H1 (cell line): ENCODE measurements at regions not wholly inside any gene's neighbourhood (a gene's known extent, or its start where the extent isn't known, plus 50 kb on each side); places are given as distances from the start of the nearest gene placed in this dataset.

Experiments used
- CTCF ChIA-PET: fragments of 300-600 bp; sonication (Branson Sonifier 250); formaldehyde crosslinking; loops from one replicate; lab custom pipeline; 2021; ENCODE audit not compliant: partially characterized antibody; lab: Charles Lee
- POLR2A ChIA-PET: fragments of 300-600 bp; sonication (Branson Sonifier 250); formaldehyde crosslinking; loops from one replicate; lab custom pipeline; 2021; ENCODE audit warnings: inconsistent platforms; ENCODE audit not compliant: partially characterized antibody; lab: Charles Lee
- DNase-seq, 2 experiments: peaks; one replicate each; pipeline versions ENCODE4 v3.0.0 to v3.0.0-alpha.2; 2010 to 2022; ENCODE audit warnings: low spot score in 2 of 2, low read depth in 1 of 2, mixed read lengths in 1 of 2
- FAIRE-seq: peaks from 2 replicates; lab custom pipeline; 2011; peaks lifted over from hg19 to GRCh38; lab: Jason Lieb, UNC
- H2AFZ ChIP-seq: 2 replicates; pipeline ENCODE4 v1.8.1; 2012; ENCODE audit warnings: low read length, inconsistent platforms
- H2AK5ac ChIP-seq: 2 replicates; pipeline ENCODE4 v1.6.1; 2013; ENCODE audit warnings: low read depth, low read length
- H2BK120ac ChIP-seq: replicated peaks from 2 replicates; pipeline ENCODE3; 2013; ENCODE audit warnings: low read depth, low read length, inconsistent platforms
- H2BK12ac ChIP-seq: 2 replicates; pipeline ENCODE4 v1.6.1; 2013; ENCODE audit warnings: low read depth, low read length
- H2BK15ac ChIP-seq: 2 replicates; pipeline ENCODE4 v1.6.1; 2013; ENCODE audit warnings: low read length
- H2BK20ac ChIP-seq: 2 replicates; pipeline ENCODE4 v1.6.1; 2013; ENCODE audit warnings: low read length
- H2BK5ac ChIP-seq: 2 replicates; pipeline ENCODE4 v1.6.1; 2013; ENCODE audit warnings: low read depth, low read length
- H3K14ac ChIP-seq: 2 replicates; pipeline ENCODE4 v1.6.1; 2013; ENCODE audit warnings: inconsistent platforms; ENCODE audit not compliant: insufficient read length
- H3K18ac ChIP-seq: 2 replicates; pipeline ENCODE4 v1.6.1; 2013; ENCODE audit warnings: low read length; ENCODE audit errors: extremely low read depth
- H3K23ac ChIP-seq: 2 replicates; pipeline ENCODE4 v1.6.1; 2013; ENCODE audit warnings: inconsistent platforms; ENCODE audit not compliant: insufficient read length
- H3K23me2 ChIP-seq: 2 replicates; pipeline ENCODE4 v1.6.1; 2013; ENCODE audit warnings: low read depth, low read length
- H3K27ac ChIP-seq: 2 replicates; pipeline ENCODE4 v1.6.1; 2011; ENCODE audit warnings: low read depth, low read length, inconsistent platforms
- H3K27me3 ChIP-seq, 4 experiments: replicated peaks in 1 of 4; 1 replicate in 1 of 4; 2 replicates in 3 of 4; pipeline versions ENCODE4 v1.6.1 to v1.8.1; 2011 to 2013; ENCODE audit warnings: low read length in 3 of 4, mild to moderate bottlenecking in 3 of 4, inconsistent platforms in 2 of 4, mixed read lengths in 2 of 4, moderate library complexity in 1 of 4; ENCODE audit not compliant: control insufficient read depth in 3 of 4, insufficient read depth in 3 of 4; ENCODE audit errors: extremely low read depth in 1 of 4
- H3K36me3 ChIP-seq, 4 experiments: 2 replicates each; pipeline versions ENCODE4 v1.6.1 to v1.8.1; 2011 to 2013; ENCODE audit warnings: mild to moderate bottlenecking in 4 of 4, low read length in 3 of 4, moderate library complexity in 2 of 4, control low read depth in 1 of 4, inconsistent platforms in 1 of 4; ENCODE audit not compliant: insufficient read depth in 4 of 4, control insufficient read depth in 2 of 4
- H3K4ac ChIP-seq: replicated peaks from 2 replicates; pipeline ENCODE3; 2013; ENCODE audit warnings: low read length, low read depth, mixed read lengths, inconsistent platforms; ENCODE audit not compliant: insufficient read length
- H3K4me1 ChIP-seq, 4 experiments: replicated peaks in 1 of 4; 1 replicate in 1 of 4; 2 replicates in 3 of 4; pipeline versions ENCODE4 v1.6.1 to v1.8.1; 2011 to 2013; ENCODE audit warnings: low read length in 3 of 4, inconsistent platforms in 2 of 4, mixed read lengths in 1 of 4; ENCODE audit not compliant: insufficient read depth in 4 of 4, control insufficient read depth in 3 of 4
- H3K4me2 ChIP-seq, 2 experiments: 2 replicates each; pipeline versions ENCODE4 v1.6.1 to v1.8.1; 2011 to 2013; ENCODE audit warnings: low read depth in 2 of 2, low read length in 2 of 2, control low read depth in 1 of 2, inconsistent platforms in 1 of 2, mild to moderate bottlenecking in 1 of 2; ENCODE audit not compliant: insufficient read depth in 1 of 2
- H3K4me3 ChIP-seq, 4 experiments: fragments of 200-600, 300-600 bp in 1 of 4; sonication (generic), shearing (Covaris generic), sonication (Bioruptor Twin) in 1 of 4; 2 replicates each; pipeline versions ENCODE4 v1.5.1 to v1.8.1; 2011 to 2016; ENCODE audit warnings: low read length in 4 of 4, low read depth in 3 of 4, control low read depth in 2 of 4, inconsistent platforms in 2 of 4, mild to moderate bottlenecking in 2 of 4, mixed read lengths in 1 of 4, moderate library complexity in 1 of 4; ENCODE audit not compliant: insufficient read depth in 2 of 4; ENCODE audit errors: extremely low read depth in 1 of 4
- H3K56ac ChIP-seq: replicated peaks from 2 replicates; pipeline ENCODE3; 2013; ENCODE audit warnings: low read depth, mild to moderate bottlenecking, mixed read lengths, low read length, inconsistent platforms; ENCODE audit not compliant: insufficient read length
- H3K79me1 ChIP-seq: 2 replicates; pipeline ENCODE4 v1.6.1; 2013; ENCODE audit warnings: low read depth, low read length, control low read depth
- H3K79me2 ChIP-seq, 2 experiments: 2 replicates each; pipeline versions ENCODE4 v1.6.1 to v1.8.1; 2012 to 2013; ENCODE audit warnings: low read length in 2 of 2, mild to moderate bottlenecking in 2 of 2, inconsistent platforms in 1 of 2; ENCODE audit not compliant: insufficient read depth in 2 of 2, control insufficient read depth in 1 of 2
- H3K9ac ChIP-seq, 4 experiments: replicated peaks in 1 of 4; 1 replicate in 1 of 4; 2 replicates in 3 of 4; pipeline versions ENCODE4 v1.6.1 to v1.8.1; 2011 to 2013; ENCODE audit warnings: low read depth in 3 of 4, low read length in 3 of 4, control low read depth in 2 of 4, mild to moderate bottlenecking in 2 of 4, moderate library complexity in 2 of 4, inconsistent platforms in 1 of 4; ENCODE audit errors: extremely low read depth in 1 of 4
- H3K9me3 ChIP-seq, 2 experiments: 2 replicates each; pipeline versions ENCODE4 v1.6.1 to v1.8.1; 2012 to 2013; ENCODE audit warnings: mild to moderate bottlenecking in 2 of 2, moderate library complexity in 2 of 2, control low read depth in 1 of 2, inconsistent platforms in 1 of 2, low read depth in 1 of 2, low read length in 1 of 2, mixed read lengths in 1 of 2; ENCODE audit not compliant: insufficient read depth in 2 of 2
- H4K20me1 ChIP-seq, 2 experiments: replicated peaks in 1 of 2; 2 replicates each; pipeline versions ENCODE3 to v1.8.1; 2011 to 2013; ENCODE audit warnings: inconsistent platforms in 2 of 2, low read length in 2 of 2, mild to moderate bottlenecking in 1 of 2; ENCODE audit not compliant: insufficient read depth in 2 of 2, control insufficient read depth in 1 of 2
- H4K5ac ChIP-seq: 2 replicates; pipeline ENCODE4 v1.6.1; 2013; ENCODE audit warnings: low read length, low read depth, mixed read lengths, inconsistent platforms; ENCODE audit not compliant: insufficient read length
- H4K8ac ChIP-seq: 2 replicates; pipeline ENCODE4 v1.8.0; 2013; ENCODE audit warnings: mild to moderate bottlenecking, moderate library complexity, low read length, inconsistent platforms; ENCODE audit not compliant: insufficient read depth; ENCODE audit errors: extremely low read depth
- H4K91ac ChIP-seq: replicated peaks from 2 replicates; pipeline ENCODE3; 2013; ENCODE audit warnings: low read length, mixed read lengths, inconsistent platforms; ENCODE audit not compliant: insufficient read length
- EP300 ChIP-seq, 2 experiments: IDR thresholded peaks; 1 replicate in 1 of 2; 2 replicates in 1 of 2; pipeline ENCODE4 v1.6.1; 2011 to 2012; ENCODE audit warnings: low read depth in 2 of 2, low read length in 2 of 2, mild to moderate bottlenecking in 2 of 2, borderline replicate concordance in 1 of 2, inconsistent platforms in 1 of 2, moderate library complexity in 1 of 2
- SIN3A ChIP-seq, 2 experiments: IDR thresholded peaks in 1 of 2; conservative IDR thresholded peaks in 1 of 2; 2 replicates each; pipeline ENCODE4 v1.6.1; 2011 to 2012; ENCODE audit warnings: low read length in 2 of 2, improper control_type of control experiment in 1 of 2, low read depth in 1 of 2, mild to moderate bottlenecking in 1 of 2
- SIRT6 ChIP-seq: IDR thresholded peaks from one replicate; pipeline ENCODE4 v1.7.1; 2012; ENCODE audit warnings: low read length, inconsistent platforms
- TAF1 ChIP-seq: IDR thresholded peaks from 2 replicates; pipeline ENCODE4 v1.6.1; 2011; ENCODE audit warnings: mild to moderate bottlenecking, low read depth, low read length
- WGBS, 2 experiments: shearing (Covaris generic) in 1 of 2; methylation state at CpG; one replicate each; pipeline versions ENCODE4 v1.1.6 to v1.1.7; 2013 to 2015; ENCODE audit warnings: low lambda C conversion rate in 2 of 2, mixed read lengths in 2 of 2, inconsistent platforms in 1 of 2, low coverage in 1 of 2, missing lambda C conversion rate in 1 of 2; ENCODE audit not compliant: insufficient replicate concordance in 2 of 2, insufficient coverage in 1 of 2, insufficient read length in 1 of 2; ENCODE audit errors: extremely low coverage in 1 of 2, missing lambda C conversion rate in 1 of 2; 5-methylcytosine and 5-hydroxymethylcytosine counted together

DNA sequence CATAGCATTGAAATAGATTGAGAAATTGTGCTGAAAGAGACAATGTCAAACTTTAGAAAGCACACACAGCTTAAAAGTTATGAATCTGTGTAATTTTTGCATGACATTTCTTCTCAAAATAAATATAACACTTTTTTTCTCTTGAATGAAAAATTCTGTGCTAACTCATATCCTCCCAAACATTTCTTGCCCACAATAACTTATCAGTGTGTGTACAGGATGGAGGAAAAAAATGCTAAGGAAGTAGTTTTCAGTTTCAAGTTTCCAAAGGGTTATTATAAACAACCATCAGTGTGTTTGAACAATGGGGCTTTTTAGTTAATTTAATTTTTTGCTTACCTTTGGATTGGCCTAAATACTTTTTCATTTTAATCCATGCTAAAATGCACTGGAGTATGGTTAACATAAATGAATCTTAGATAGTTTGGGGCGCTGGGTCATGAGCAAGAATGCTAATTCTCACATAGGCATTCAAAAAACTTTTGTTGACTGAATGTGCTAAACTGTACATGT is 82.9 kb upstream of the ARHGAP20 start:
- H2BK12ac ChIP-seq = no peak overlapping the region
- no peak overlapping the region for H2BK5ac ChIP-seq
- no peak overlapping the region for H3K14ac ChIP-seq
- no peaks in the 10 kb centered on the region for H3K9me3 ChIP-seq
- H4K8ac ChIP-seq = no peak overlapping the region
- no peak overlapping the region for H2BK15ac ChIP-seq
- H4K91ac ChIP-seq = no peak overlapping the region
- no peak overlapping the region for H3K9ac ChIP-seq
- no peaks in the 10 kb centered on the region for H3K36me3 ChIP-seq
- no peak overlapping the region for H2BK120ac ChIP-seq
- ChIA-PET POLR2A (no interaction called here), CTCF (interaction anchor here (1.2 kb wide), 1 partner anchor 83 kb away, joined by 3 read pairs; no protein-coding TSS in a partner anchor)
- FAIRE-seq (no peak), DNase-seq (no peak)
- H4K5ac ChIP-seq = no peak overlapping the region
- no peaks in the 10 kb centered on the region for H3K23me2 ChIP-seq
- H3K56ac ChIP-seq = no peak overlapping the region
- H2BK20ac ChIP-seq = no peak overlapping the region
- no peaks in the 10 kb centered on the region for H4K20me1 ChIP-seq
- no peaks in the 10 kb centered on the region for H3K79me1 ChIP-seq
- H3K4ac ChIP-seq = no peak overlapping the region
- H3K4me2 ChIP-seq = no peak overlapping the region
- H3K27me3 ChIP-seq = no peaks in the 10 kb centered on the region
- no peak overlapping the region for H3K27ac ChIP-seq
- no peak overlapping the region for H2AK5ac ChIP-seq
- H3K79me2 ChIP-seq = no peaks in the 10 kb centered on the region
- H3K18ac ChIP-seq = no peak overlapping the region
- H2AFZ ChIP-seq = no peak overlapping the region
- TF ChIP-seq EP300 (IDR thresholded peaks at IDR 0.05; ENCODE audit: borderline replicate concordance in 1 of 2, low read depth in 2 of 2, low read length in 2 of 2) = no peak
- no peak for TF ChIP-seq SIN3A (conservative IDR thresholded peaks at IDR 0.05 in 1 of 2, IDR thresholded peaks at IDR 0.05 in 1 of 2; ENCODE audit: low read depth in 1 of 2, low read length in 2 of 2)
- no peak for TF ChIP-seq SIRT6
- no peak for TF ChIP-seq TAF1
- H3K4me3 ChIP-seq = no peak overlapping the region
- peaks cover 0 to 3% (median 1%) of the 10 kb centered on the region in 4 experiments; a peak in 1 of 7 replicates for H3K4me1 ChIP-seq
- no peak overlapping the region for H3K23ac ChIP-seq
- 96% methylated on average over 1 of the region's 1 CpG; no CpG with 5 or more reads in 1 of the 2 experiments for WGBS, 2 experiments
